ENCODE measurements at regions not wholly inside any gene's neighbourhood (a gene's known extent, or its start where the extent isn't known, plus 50 kb on each side); places are given as distances from the start of the nearest gene placed in this dataset.

GRCh38 chr10:128414568-128414967 lies 288.3 kb upstream of the MKI67 start:
- H3K9me3 ChIP-seq (ENCODE audit: severe bottlenecking) = no peaks in the 10 kb centered on the region
- H3K4me3 ChIP-seq (ENCODE audit: severe bottlenecking) = no peak overlapping the region

GRCh38 chr10:128416231-128416630 lies 290.0 kb upstream of the MKI67 start:
- TF ChIP-seq CTCF (IDR thresholded peaks at IDR 0.05; ENCODE audit: poor library complexity, severe bottlenecking) = no peak
- H3K4me1 ChIP-seq (ENCODE audit: insufficient read depth, poor library complexity, severe bottlenecking) = no peaks in the 10 kb centered on the region
- H3K27me3 ChIP-seq (ENCODE audit: insufficient read depth, poor library complexity, severe bottlenecking) = no peaks in the 10 kb centered on the region
- no peak overlapping the region for H3K4me3 ChIP-seq (ENCODE audit: severe bottlenecking)
- H3K36me3 ChIP-seq (ENCODE audit: low read depth) = no peaks in the 10 kb centered on the region
- H3K27ac ChIP-seq (ENCODE audit: poor library complexity, severe bottlenecking) = no peak overlapping the region
- H3K9me3 ChIP-seq (ENCODE audit: severe bottlenecking) = no peaks in the 10 kb centered on the region
- ATAC-seq (ENCODE audit: low read depth) = no peak
- DNase-seq (ENCODE audit: low spot score) = no peak

More at GRCh38 chr10:128414568-128414967, 288.3 kb upstream of the MKI67 start:
- no peak for TF ChIP-seq CTCF (IDR thresholded peaks at IDR 0.05; ENCODE audit: poor library complexity, severe bottlenecking)
- ATAC-seq (ENCODE audit: low read depth) (no peak), DNase-seq (ENCODE audit: low spot score) (no peak)
- Histone ChIP-seq H3K4me1 (ENCODE audit: insufficient read depth, poor library complexity, severe bottlenecking) (no peaks in the 10 kb centered on the region), H3K27me3 (ENCODE audit: insufficient read depth, poor library complexity, severe bottlenecking) (no peaks in the 10 kb centered on the region), H3K36me3 (ENCODE audit: low read depth) (no peaks in the 10 kb centered on the region), H3K27ac (ENCODE audit: poor library complexity, severe bottlenecking) (no peak overlapping the region)

DNA sequence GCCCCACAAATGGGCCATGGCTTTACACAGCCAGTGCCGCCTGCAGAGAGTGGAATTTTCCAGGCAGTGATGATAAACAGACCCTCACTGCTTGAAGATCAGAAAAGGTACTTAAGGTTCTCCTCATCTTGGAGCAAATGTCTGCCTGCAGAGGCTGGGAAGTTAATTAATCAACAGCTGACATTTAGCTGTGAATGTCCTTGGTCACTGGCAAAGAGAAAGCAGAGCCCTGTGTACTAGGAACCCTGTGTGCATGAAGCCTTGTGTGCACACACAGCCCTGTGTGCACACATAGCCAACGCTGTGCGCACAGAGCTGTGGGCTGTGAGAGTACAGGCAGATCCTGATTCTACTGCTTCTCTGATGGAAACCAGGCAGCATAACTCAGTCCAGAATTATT lies 291.6 kb upstream of the MKI67 start:
- H3K27ac ChIP-seq (ENCODE audit: poor library complexity, severe bottlenecking) = no peak overlapping the region
- DNase-seq (ENCODE audit: low spot score) (no peak), ATAC-seq (ENCODE audit: low read depth) (no peak)
- TF ChIP-seq CTCF (IDR thresholded peaks at IDR 0.05; ENCODE audit: poor library complexity, severe bottlenecking) = no peak
- H3K4me1 ChIP-seq (ENCODE audit: insufficient read depth, poor library complexity, severe bottlenecking) = no peaks in the 10 kb centered on the region
- no peaks in the 10 kb centered on the region for H3K36me3 ChIP-seq (ENCODE audit: low read depth)
- H3K27me3 ChIP-seq (ENCODE audit: insufficient read depth, poor library complexity, severe bottlenecking) = no peaks in the 10 kb centered on the region
- no peak overlapping the region for H3K4me3 ChIP-seq (ENCODE audit: severe bottlenecking)
- no peaks in the 10 kb centered on the region for H3K9me3 ChIP-seq (ENCODE audit: severe bottlenecking)

DNA sequence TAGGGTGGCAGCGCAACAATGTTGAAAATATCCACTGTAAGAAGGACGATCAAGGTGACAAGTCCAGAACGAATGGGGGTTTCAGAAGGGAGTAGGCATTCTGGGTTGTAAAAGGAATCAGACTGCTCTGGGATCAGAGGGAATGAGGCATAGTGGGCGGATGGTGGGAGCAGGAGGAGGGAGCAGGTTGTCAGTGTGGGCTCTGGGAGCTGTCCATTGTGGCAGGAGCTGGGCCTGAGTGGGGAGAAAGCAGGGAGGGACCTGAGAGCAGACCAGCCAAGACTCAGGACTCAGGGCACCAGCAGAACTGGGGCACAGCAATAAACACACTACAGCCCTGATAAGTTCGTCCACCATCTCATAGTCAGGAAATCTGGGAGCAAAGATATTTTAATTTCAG lies 292.6 kb upstream of the MKI67 start:
- Histone ChIP-seq H3K4me1 (ENCODE audit: insufficient read depth, poor library complexity, severe bottlenecking) (no peaks in the 10 kb centered on the region), H3K9me3 (ENCODE audit: severe bottlenecking) (no peaks in the 10 kb centered on the region), H3K27ac (ENCODE audit: poor library complexity, severe bottlenecking) (no peak overlapping the region), H3K27me3 (ENCODE audit: insufficient read depth, poor library complexity, severe bottlenecking) (no peaks in the 10 kb centered on the region), H3K4me3 (ENCODE audit: severe bottlenecking) (no peak overlapping the region), H3K36me3 (ENCODE audit: low read depth) (no peaks in the 10 kb centered on the region)
- DNase-seq (ENCODE audit: low spot score) (no peak), ATAC-seq (ENCODE audit: low read depth) (no peak)
- no peak for TF ChIP-seq CTCF (IDR thresholded peaks at IDR 0.05; ENCODE audit: poor library complexity, severe bottlenecking)

DNA sequence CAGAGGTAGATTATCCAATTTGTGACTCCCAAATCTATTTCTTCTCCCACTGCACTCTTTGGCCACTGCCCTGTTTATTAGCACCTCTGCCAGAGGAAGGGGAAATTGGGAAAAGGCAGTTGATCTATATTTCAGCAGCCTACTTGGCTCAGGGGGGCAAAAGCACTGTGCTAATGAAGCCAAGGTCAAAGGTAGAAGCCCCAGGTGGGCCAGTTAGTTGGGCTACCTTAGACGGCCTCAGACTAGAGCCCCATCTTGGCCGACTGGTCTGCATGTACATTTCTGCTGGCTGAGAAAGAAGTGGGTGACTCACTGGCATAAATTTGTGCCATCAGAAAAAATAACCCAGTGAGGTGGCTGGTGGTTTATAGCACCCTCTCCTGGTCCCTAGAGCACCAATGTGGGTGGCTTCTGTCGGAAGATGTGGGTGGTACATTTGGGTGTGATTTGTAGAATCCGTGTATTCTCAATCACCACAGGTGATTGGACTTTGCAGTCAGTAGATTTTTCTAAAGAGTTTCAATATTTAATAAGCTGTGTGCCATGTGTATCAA lies 293.3 kb upstream of the MKI67 start:
- H3K27me3 ChIP-seq (ENCODE audit: insufficient read depth, poor library complexity, severe bottlenecking) = no peaks in the 10 kb centered on the region
- H3K4me1 ChIP-seq (ENCODE audit: insufficient read depth, poor library complexity, severe bottlenecking) = no peaks in the 10 kb centered on the region
- H3K36me3 ChIP-seq (ENCODE audit: low read depth) = no peaks in the 10 kb centered on the region
- H3K27ac ChIP-seq (ENCODE audit: poor library complexity, severe bottlenecking) = no peak overlapping the region
- H3K4me3 ChIP-seq (ENCODE audit: severe bottlenecking) = no peak overlapping the region
- ATAC-seq (ENCODE audit: low read depth) = no peak
- TF ChIP-seq CTCF (IDR thresholded peaks at IDR 0.05; ENCODE audit: poor library complexity, severe bottlenecking) = no peak
- no peak for DNase-seq (ENCODE audit: low spot score)
- H3K9me3 ChIP-seq (ENCODE audit: severe bottlenecking) = no peaks in the 10 kb centered on the region

Measured in RWPE2 (cell line).